ENCODE measurements at regions not wholly inside any gene's neighbourhood (a gene's known extent, or its start where the extent isn't known, plus 50 kb on each side); places are given as distances from the start of the nearest gene placed in this dataset.
"Not testable (repeated sequence)": the region's sequence is repeated elsewhere in the genome, so short reads cannot be mapped to it uniquely, and the experiment has no call there.

GRCh38 chr5:99275128-99275527 lies 346.3 kb upstream of the CHD1 start:
- DNase-seq = no peak

GRCh38 chr5:99272576-99272975 lies 343.8 kb upstream of the CHD1 start:
- DNase-seq = no peak

GRCh38 chr5:99258819-99259218 lies 330.0 kb upstream of the CHD1 start:
- no peak for DNase-seq

- no peak for DNase-seq
Observed at GRCh38 chr5:99248066-99248465, 319.3 kb upstream of the CHD1 start.

- no peak for DNase-seq
Observed at GRCh38 chr5:99247346-99247745, 318.5 kb upstream of the CHD1 start.

- DNase-seq = no peak
Observed at GRCh38 chr5:99243111-99243510, 314.3 kb upstream of the CHD1 start.

GRCh38 chr5:99239826-99240360 lies 311.1 kb upstream of the CHD1 start:
- no peak for DNase-seq

GRCh38 chr5:99191206-99191745 lies 262.5 kb upstream of the CHD1 start:
- DNase-seq = no peak

GRCh38 chr5:99187611-99188010 lies 258.8 kb upstream of the CHD1 start:
- DNase-seq = no peak

- DNase-seq = no peak
Observed at GRCh38 chr5:99179206-99179605, 250.4 kb upstream of the CHD1 start.

- no peak for DNase-seq
Observed at GRCh38 chr5:99177796-99178195, 249.0 kb upstream of the CHD1 start.

GRCh38 chr5:99176186-99176585 lies 247.4 kb upstream of the CHD1 start:
- DNase-seq = no peak

- DNase-seq = peak; percentile 15 to 46
Observed at GRCh38 chr5:99169309-99169708, 240.5 kb upstream of the CHD1 start.

GRCh38 chr5:99161538-99161937 lies 232.7 kb upstream of the CHD1 start:
- DNase-seq = not testable (repeated sequence)

GRCh38 chr5:99156688-99157087 lies 227.9 kb upstream of the CHD1 start:
- no peak for DNase-seq

GRCh38 chr5:99143283-99143795 lies 214.5 kb upstream of the CHD1 start:
- not testable (repeated sequence) for DNase-seq

- no peak for DNase-seq
Observed at GRCh38 chr5:99141534-99142128, 212.8 kb upstream of the CHD1 start.

- no peak for DNase-seq
Observed at GRCh38 chr5:99138911-99139310, 210.1 kb upstream of the CHD1 start.

- no peak for DNase-seq
Observed at GRCh38 chr5:99133921-99134320, 205.1 kb upstream of the CHD1 start.

- no peak for DNase-seq
Observed at GRCh38 chr5:99129768-99130501, 201.1 kb upstream of the CHD1 start.

- DNase-seq = no peak
Observed at GRCh38 chr5:99122976-99123375, 194.2 kb upstream of the CHD1 start.

- DNase-seq = no peak
Observed at GRCh38 chr5:99119326-99119725, 190.5 kb upstream of the CHD1 start.

- no peak for DNase-seq
Observed at GRCh38 chr5:99116526-99116925, 187.7 kb upstream of the CHD1 start.

GRCh38 chr5:99109894-99110293 lies 181.1 kb upstream of the CHD1 start:
- no peak for DNase-seq
